ENCODE measurements at regions not wholly inside any gene's neighbourhood (a gene's known extent, or its start where the extent isn't known, plus 50 kb on each side); places are given as distances from the start of the nearest gene placed in this dataset.

DNA sequence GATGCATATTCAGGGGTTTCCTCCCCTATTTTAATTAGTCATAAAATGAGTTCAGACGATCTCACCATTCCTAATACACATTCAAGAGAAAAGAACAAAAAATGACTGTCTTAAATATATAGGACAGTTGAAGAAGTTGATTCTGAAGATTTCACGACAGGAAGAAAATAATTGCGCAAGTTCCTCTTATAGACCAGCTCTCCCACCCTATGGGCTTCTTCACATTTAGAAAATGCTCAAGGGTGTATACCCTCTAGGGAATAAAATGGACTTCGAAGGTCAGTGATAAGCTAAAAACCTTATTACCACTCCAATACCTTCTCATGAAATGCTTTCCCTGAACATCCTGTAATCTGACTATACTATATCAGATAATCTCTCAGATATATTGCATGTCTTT lies 149.2 kb upstream of the TEX13C start:
- Histone ChIP-seq H3K9me3 (no peaks in the 10 kb centered on the region), H3K27me3 (no peaks in the 10 kb centered on the region), H3K4me1 (no peaks in the 10 kb centered on the region), H3K27ac (no peak overlapping the region), H3K4me3 (no peak overlapping the region), H3K36me3 (no peaks in the 10 kb centered on the region)
- DNase-seq = no peak
- TF ChIP-seq, protein P1, sequence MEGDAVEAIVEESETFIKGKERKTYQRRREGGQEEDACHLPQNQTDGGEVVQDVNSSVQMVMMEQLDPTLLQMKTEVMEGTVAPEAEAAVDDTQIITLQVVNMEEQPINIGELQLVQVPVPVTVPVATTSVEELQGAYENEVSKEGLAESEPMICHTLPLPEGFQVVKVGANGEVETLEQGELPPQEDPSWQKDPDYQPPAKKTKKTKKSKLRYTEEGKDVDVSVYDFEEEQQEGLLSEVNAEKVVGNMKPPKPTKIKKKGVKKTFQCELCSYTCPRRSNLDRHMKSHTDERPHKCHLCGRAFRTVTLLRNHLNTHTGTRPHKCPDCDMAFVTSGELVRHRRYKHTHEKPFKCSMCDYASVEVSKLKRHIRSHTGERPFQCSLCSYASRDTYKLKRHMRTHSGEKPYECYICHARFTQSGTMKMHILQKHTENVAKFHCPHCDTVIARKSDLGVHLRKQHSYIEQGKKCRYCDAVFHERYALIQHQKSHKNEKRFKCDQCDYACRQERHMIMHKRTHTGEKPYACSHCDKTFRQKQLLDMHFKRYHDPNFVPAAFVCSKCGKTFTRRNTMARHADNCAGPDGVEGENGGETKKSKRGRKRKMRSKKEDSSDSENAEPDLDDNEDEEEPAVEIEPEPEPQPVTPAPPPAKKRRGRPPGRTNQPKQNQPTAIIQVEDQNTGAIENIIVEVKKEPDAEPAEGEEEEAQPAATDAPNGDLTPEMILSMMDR (IDR thresholded peaks at IDR 0.05) = no peak
- no peak for TF ChIP-seq POLR2A (IDR thresholded peaks at IDR 0.05)

DNA sequence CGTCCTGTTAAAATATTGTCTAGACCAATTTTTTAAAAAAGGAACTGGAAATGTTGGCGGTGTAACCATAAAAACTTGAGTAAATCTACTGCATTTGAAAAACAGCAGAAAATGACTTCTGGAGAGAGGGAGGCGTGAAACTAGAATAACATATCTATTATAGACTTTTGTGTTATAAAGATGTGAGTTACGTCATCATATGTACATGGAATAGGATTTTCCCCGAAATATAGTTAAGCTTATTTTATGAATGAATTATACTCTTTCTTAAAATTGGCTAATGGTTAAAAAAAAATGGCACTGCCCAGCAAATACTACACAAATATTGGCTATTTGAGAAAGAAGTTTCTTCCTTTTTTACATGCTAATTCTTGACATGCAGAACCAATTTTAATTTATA lies 147.1 kb upstream of the TEX13C start:
- no peaks in the 10 kb centered on the region for H3K4me1 ChIP-seq
- no peak overlapping the region for H3K27ac ChIP-seq
- TF ChIP-seq POLR2A (IDR thresholded peaks at IDR 0.05) = no peak
- TF ChIP-seq, protein P1 (IDR thresholded peaks at IDR 0.05) = no peak
- no peaks in the 10 kb centered on the region for H3K27me3 ChIP-seq
- H3K36me3 ChIP-seq = no peaks in the 10 kb centered on the region
- no peak overlapping the region for H3K4me3 ChIP-seq
- DNase-seq = no peak
- no peaks in the 10 kb centered on the region for H3K9me3 ChIP-seq

DNA sequence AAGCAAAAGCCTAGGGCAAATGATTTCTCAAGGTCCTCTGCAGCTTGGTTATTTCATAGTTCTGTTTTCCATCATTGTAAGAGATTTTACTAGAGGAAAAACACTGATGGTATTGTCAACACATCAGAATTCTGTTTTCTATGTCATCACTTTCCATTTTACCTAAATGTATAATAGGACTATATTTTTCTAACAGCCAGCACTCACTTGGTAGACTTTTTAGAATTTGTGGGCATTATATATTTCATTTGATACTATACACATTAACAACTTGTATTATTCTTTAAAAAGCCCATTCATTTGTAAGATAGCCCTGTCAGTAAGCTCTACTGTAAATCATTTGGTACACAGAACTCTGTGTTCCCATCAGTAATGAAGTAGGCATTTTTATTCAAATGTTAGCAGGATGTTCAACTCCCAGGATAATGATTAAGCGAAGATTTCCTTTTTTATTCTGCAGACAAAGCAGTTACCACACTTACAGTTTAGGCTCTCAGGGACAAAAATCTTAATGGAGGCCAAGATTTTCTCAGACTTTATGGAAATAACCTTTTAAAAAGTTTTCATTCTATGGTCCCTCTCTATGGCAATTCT lies 143.6 kb upstream of the TEX13C start:
- H3K27me3 ChIP-seq = no peaks in the 10 kb centered on the region
- no peak overlapping the region for H3K27ac ChIP-seq
- H3K4me1 ChIP-seq = no peaks in the 10 kb centered on the region
- H3K9me3 ChIP-seq = no peaks in the 10 kb centered on the region
- TF ChIP-seq, protein P1 (IDR thresholded peaks at IDR 0.05) = no peak
- TF ChIP-seq POLR2A (IDR thresholded peaks at IDR 0.05) = no peak
- no peak overlapping the region for H3K4me3 ChIP-seq
- DNase-seq = no peak
- no peaks in the 10 kb centered on the region for H3K36me3 ChIP-seq

DNA sequence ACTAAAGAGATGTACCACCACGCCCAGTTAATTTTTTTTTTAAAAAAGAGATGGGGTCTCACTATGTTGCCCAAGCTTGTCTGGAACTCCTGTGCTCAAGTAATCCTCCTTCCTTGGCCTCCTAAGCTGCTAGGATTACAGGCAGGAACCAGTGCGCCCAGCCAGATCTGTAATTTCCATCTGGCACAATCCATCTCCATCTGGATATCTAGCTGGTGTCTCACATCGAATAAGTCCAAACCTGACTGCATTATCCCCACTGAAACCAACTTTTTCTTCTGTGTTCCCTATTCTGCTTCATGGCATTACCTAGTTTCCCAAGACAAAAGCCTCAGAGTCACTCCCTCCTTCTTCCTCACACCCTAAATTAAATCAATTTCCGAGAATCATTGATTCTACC lies 125.8 kb upstream of the TEX13C start:
- Histone ChIP-seq H3K36me3 (no peaks in the 10 kb centered on the region), H3K4me3 (no peak overlapping the region), H3K27ac (no peak overlapping the region), H3K27me3 (no peaks in the 10 kb centered on the region), H3K9me3 (no peaks in the 10 kb centered on the region), H3K4me1 (no peaks in the 10 kb centered on the region)
- DNase-seq = no peak
- TF ChIP-seq, protein P1 (IDR thresholded peaks at IDR 0.05) = no peak
- no peak for TF ChIP-seq POLR2A (IDR thresholded peaks at IDR 0.05)

DNA sequence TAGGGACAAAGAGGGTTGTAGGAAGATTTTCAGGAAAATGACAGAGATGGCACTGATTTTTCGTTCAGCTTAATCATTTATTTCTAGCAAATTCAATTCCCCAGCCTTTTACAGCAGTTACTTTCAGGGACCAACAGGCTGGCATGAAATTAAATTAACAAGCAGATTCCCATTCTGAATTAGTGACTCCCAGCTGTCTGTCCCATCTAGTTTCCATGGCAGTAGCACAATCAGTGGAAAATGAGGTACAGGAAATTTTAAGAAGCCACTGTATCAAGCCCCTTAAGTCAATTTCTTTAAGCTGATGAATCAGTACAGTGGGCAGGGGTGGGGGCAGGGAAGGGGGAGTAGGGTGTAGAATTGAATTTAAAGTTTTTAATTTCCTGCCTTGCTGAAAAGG lies 121.1 kb upstream of the TEX13C start:
- Histone ChIP-seq H3K27me3 (no peaks in the 10 kb centered on the region), H3K4me1 (no peaks in the 10 kb centered on the region), H3K36me3 (no peaks in the 10 kb centered on the region), H3K27ac (no peak overlapping the region), H3K4me3 (no peak overlapping the region), H3K9me3 (no peaks in the 10 kb centered on the region)
- no peak for DNase-seq
- no peak for TF ChIP-seq POLR2A (IDR thresholded peaks at IDR 0.05)
- TF ChIP-seq, protein P1 (IDR thresholded peaks at IDR 0.05) = no peak
